ENCODE measurements at regions not wholly inside any gene's neighbourhood (a gene's known extent, or its start where the extent isn't known, plus 50 kb on each side); places are given as distances from the start of the nearest gene placed in this dataset.

GRCh38 chr17:77707546-77707945, 251.0 kb upstream of the TNRC6C start:
- no peak for DNase-seq (ENCODE audit: extremely low spot score)
- no peak for TF ChIP-seq CTCF (IDR thresholded peaks at IDR 0.05; ENCODE audit: control extremely low read depth, extremely low read depth, low read depth, missing control alignments)
- POLR2A ChIA-PET, result no interaction called here
- CTCF ChIA-PET, result no interaction called here

- ChIA-PET CTCF (no interaction called here), POLR2A (no interaction called here)
- TF ChIP-seq CTCF (IDR thresholded peaks at IDR 0.05; ENCODE audit: control extremely low read depth, extremely low read depth, low read depth, missing control alignments), result no peak
- DNase-seq (ENCODE audit: extremely low spot score), result no peak
These were observed 250.5 kb upstream of the TNRC6C start for GRCh38 chr17:77708049-77708448.

DNA sequence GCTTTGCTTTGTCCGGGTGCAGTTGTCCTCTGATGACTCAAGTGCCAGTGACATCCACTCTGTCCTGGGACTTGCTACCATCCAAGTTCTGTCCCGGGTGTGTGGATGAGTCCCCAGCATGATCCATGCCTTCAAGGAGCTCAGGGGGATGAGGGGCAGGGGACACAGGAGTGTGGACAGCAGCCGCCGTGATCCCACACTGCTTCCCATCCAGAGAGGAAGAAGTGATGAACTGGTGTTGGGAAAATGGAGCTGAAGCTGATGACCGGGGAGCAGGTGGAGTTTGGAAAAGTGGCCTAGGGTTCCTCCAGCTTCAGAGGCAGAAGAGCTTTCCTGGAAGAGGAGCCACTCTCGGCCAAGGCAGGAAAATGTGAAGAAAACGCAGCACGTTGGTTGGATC, 249.6 kb upstream of the TNRC6C start:
- DNase-seq (ENCODE audit: extremely low spot score), result no peak
- POLR2A ChIA-PET, result no interaction called here
- no peak for TF ChIP-seq CTCF (IDR thresholded peaks at IDR 0.05; ENCODE audit: control extremely low read depth, extremely low read depth, low read depth, missing control alignments)
- CTCF ChIA-PET, result interaction anchor here (1.5 kb wide), 1 partner anchor 45 kb away, joined by 3 read pairs; no protein-coding TSS in a partner anchor

- no peak for TF ChIP-seq CTCF (IDR thresholded peaks at IDR 0.05; ENCODE audit: control extremely low read depth, extremely low read depth, low read depth, missing control alignments)
- POLR2A ChIA-PET, result no interaction called here
- no peak for DNase-seq (ENCODE audit: extremely low spot score)
- CTCF ChIA-PET, result interaction anchor here (1.3 to 1.5 kb wide), 2 partner anchors 21 to 45 kb away, joined by 3 read pairs; no protein-coding TSS in a partner anchor
These were observed 248.9 kb upstream of the TNRC6C start for GRCh38 chr17:77709594-77709993.

GRCh38 chr17:77712578-77712977, 245.9 kb upstream of the TNRC6C start:
- POLR2A ChIA-PET, result no interaction called here
- TF ChIP-seq CTCF (IDR thresholded peaks at IDR 0.05; ENCODE audit: control extremely low read depth, extremely low read depth, low read depth, missing control alignments), result no peak

GRCh38 chr17:77716289-77716926, 242.1 kb upstream of the TNRC6C start:
- no peak for DNase-seq (ENCODE audit: extremely low spot score)
- TF ChIP-seq CTCF (IDR thresholded peaks at IDR 0.05; ENCODE audit: control extremely low read depth, extremely low read depth, low read depth, missing control alignments), result no peak
- POLR2A ChIA-PET, result no interaction called here
- CTCF ChIA-PET, result interaction anchor here (1.0 kb wide), 1 partner anchor 174 kb away, joined by 3 read pairs; no protein-coding TSS in a partner anchor

More at GRCh38 chr17:77712578-77712977, 245.9 kb upstream of the TNRC6C start:
- no peak for DNase-seq (ENCODE audit: extremely low spot score)
- CTCF ChIA-PET, result no interaction called here
